ENCODE measurements at regions not wholly inside any gene's neighbourhood (a gene's known extent, or its start where the extent isn't known, plus 50 kb on each side); places are given as distances from the start of the nearest gene placed in this dataset.

DNA sequence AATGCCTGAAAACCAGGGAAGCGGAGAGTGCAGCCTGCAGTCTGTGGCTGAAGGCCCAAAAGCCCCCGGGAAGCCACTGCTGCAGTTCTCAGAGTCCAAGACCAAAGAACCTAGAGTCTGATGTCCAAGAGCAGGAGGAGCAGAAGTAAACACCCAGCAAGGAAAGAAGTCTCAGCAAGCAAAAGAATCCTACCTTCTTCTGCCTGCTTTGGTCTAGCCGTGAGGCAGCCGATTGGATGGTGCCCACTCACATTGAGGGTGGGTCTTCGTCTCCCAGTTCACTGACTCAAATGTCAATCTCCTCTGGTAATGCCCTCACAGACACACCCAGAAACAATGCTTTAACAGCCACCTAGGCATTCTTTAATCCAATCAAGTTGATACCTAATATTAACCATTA, 217.5 kb downstream of the PLA2G4A start:
- Mint-ChIP-seq H3K9me3 (peaks cover 4% of the 10 kb centered on the region), H3K36me3 (ENCODE audit: low read depth) (no peaks in the 10 kb centered on the region), H3K27me3 (no peaks in the 10 kb centered on the region), H3K4me1 (no peaks in the 10 kb centered on the region), H3K4me3 (no peak overlapping the region), H3K27ac (no peak overlapping the region)
- no peak for DNase-seq
- ChIA-PET POLR2A (no interaction called here), CTCF (no interaction called here)
- ATAC-seq (ENCODE audit: low read depth): no peak
- intact Hi-C loops (cut with micrococcal nuclease): no loop called here
- TF ChIP-seq, protein P1, sequence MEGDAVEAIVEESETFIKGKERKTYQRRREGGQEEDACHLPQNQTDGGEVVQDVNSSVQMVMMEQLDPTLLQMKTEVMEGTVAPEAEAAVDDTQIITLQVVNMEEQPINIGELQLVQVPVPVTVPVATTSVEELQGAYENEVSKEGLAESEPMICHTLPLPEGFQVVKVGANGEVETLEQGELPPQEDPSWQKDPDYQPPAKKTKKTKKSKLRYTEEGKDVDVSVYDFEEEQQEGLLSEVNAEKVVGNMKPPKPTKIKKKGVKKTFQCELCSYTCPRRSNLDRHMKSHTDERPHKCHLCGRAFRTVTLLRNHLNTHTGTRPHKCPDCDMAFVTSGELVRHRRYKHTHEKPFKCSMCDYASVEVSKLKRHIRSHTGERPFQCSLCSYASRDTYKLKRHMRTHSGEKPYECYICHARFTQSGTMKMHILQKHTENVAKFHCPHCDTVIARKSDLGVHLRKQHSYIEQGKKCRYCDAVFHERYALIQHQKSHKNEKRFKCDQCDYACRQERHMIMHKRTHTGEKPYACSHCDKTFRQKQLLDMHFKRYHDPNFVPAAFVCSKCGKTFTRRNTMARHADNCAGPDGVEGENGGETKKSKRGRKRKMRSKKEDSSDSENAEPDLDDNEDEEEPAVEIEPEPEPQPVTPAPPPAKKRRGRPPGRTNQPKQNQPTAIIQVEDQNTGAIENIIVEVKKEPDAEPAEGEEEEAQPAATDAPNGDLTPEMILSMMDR (IDR thresholded peaks at IDR 0.05): no peak

- Mint-ChIP-seq H3K4me3 (no peak overlapping the region), H3K9me3 (peaks cover 4% of the 10 kb centered on the region), H3K27me3 (no peaks in the 10 kb centered on the region), H3K36me3 (ENCODE audit: low read depth) (no peaks in the 10 kb centered on the region), H3K4me1 (no peaks in the 10 kb centered on the region), H3K27ac (no peak overlapping the region)
- DNase-seq (no peak), ATAC-seq (ENCODE audit: low read depth) (no peak)
- CTCF ChIA-PET: no interaction called here
- POLR2A ChIA-PET: no interaction called here
- intact Hi-C loops (cut with micrococcal nuclease): no loop called here
- TF ChIP-seq, protein P1 (IDR thresholded peaks at IDR 0.05): no peak
These were observed 218.5 kb downstream of the PLA2G4A start for GRCh38 chr1:187047298-187047697.

- H3K27ac Mint-ChIP-seq: no peak overlapping the region
- H3K9me3 Mint-ChIP-seq: no peaks in the 10 kb centered on the region
- no peak overlapping the region for H3K4me3 Mint-ChIP-seq
- no peaks in the 10 kb centered on the region for H3K36me3 Mint-ChIP-seq (ENCODE audit: low read depth)
- ChIA-PET CTCF (interaction anchor here (0.6 to 1.3 kb wide), 3 partner anchors 9 to 26 kb away, joined by 3 to 8 read pairs (median 3); no protein-coding TSS in a partner anchor), POLR2A (no interaction called here)
- TF ChIP-seq, protein P1 (IDR thresholded peaks at IDR 0.05): no peak
- H3K27me3 Mint-ChIP-seq: no peaks in the 10 kb centered on the region
- intact Hi-C loops (cut with micrococcal nuclease): loop anchor here (1.0 kb wide), 1 partner anchor 8 kb away; no protein-coding TSS in a partner anchor
- DNase-seq (no peak), ATAC-seq (ENCODE audit: low read depth) (no peak)
- H3K4me1 Mint-ChIP-seq: no peaks in the 10 kb centered on the region
These were observed 223.0 kb downstream of the PLA2G4A start for GRCh38 chr1:187051618-187052232.

DNA sequence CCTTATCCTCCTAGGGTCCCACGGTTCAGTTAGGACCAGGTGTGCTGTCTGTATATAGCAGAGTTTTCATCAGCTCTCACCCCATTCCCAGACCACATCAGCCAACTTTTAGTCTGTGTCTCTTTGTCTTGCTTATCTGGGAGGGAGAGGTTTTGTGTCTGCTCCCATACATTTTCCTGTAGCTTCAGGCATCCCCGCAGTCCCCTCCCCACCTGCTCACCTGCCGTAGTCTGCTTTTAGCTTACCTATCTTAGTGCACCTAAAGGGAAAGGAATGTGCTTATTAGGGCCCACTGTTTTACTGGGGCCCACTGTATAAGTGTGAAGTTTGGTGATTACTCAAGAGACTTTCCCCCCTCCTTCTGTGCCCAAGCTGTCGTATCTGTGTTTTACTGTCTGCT, 225.1 kb downstream of the PLA2G4A start:
- H3K36me3 Mint-ChIP-seq (ENCODE audit: low read depth): no peaks in the 10 kb centered on the region
- TF ChIP-seq, protein P1 (IDR thresholded peaks at IDR 0.05): no peak
- no peaks in the 10 kb centered on the region for H3K27me3 Mint-ChIP-seq
- no peak for ATAC-seq (ENCODE audit: low read depth)
- H3K4me1 Mint-ChIP-seq: no peaks in the 10 kb centered on the region
- H3K27ac Mint-ChIP-seq: no peak overlapping the region
- H3K4me3 Mint-ChIP-seq: no peak overlapping the region
- DNase-seq: no peak
- intact Hi-C loops (cut with micrococcal nuclease): no loop called here
- ChIA-PET POLR2A (no interaction called here), CTCF (interaction anchor here (0.6 to 2.1 kb wide), 2 partner anchors 19 to 156 kb away, joined by 3 to 5 read pairs; no protein-coding TSS in a partner anchor)
- H3K9me3 Mint-ChIP-seq: no peaks in the 10 kb centered on the region

- H3K27ac Mint-ChIP-seq: no peak overlapping the region
- no peaks in the 10 kb centered on the region for H3K27me3 Mint-ChIP-seq
- ATAC-seq (ENCODE audit: low read depth) (no peak), DNase-seq (no peak)
- ChIA-PET CTCF (interaction anchor here (2.1 kb wide), 1 partner anchor 18 kb away, joined by 5 read pairs; no protein-coding TSS in a partner anchor), POLR2A (no interaction called here)
- intact Hi-C loops (cut with micrococcal nuclease): no loop called here
- no peaks in the 10 kb centered on the region for H3K9me3 Mint-ChIP-seq
- TF ChIP-seq, protein P1 (IDR thresholded peaks at IDR 0.05): no peak
- H3K4me1 Mint-ChIP-seq: no peaks in the 10 kb centered on the region
- no peak overlapping the region for H3K4me3 Mint-ChIP-seq
- H3K36me3 Mint-ChIP-seq (ENCODE audit: low read depth): no peaks in the 10 kb centered on the region
These were observed 226.4 kb downstream of the PLA2G4A start for GRCh38 chr1:187054862-187055757.

Data from activated B cell treated with CpG ODN at 0.5 μM for 24 hours (primary cell).